ENCODE measurements at regions not wholly inside any gene's neighbourhood (a gene's known extent, or its start where the extent isn't known, plus 50 kb on each side); places are given as distances from the start of the nearest gene placed in this dataset.

DNA sequence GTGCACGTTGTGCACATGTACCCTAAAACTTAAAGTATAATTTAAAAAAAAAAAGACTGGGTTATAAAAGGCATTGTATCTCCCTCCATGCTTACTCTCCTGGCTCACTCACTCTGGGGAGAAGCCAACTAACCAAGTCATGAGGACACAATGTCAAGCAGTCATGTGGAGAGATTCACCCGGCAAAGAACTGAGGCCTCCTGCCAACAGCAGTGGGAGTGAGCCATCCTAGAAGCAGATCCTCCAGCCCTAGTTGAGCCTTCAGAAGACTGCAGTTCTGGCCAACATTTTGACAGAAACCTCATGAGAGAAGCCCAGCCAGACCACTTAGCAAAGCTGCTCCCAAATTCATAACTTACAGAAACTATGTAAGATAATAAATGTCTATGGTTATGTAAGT, 521.7 kb upstream of the FZD8 start:
- TF ChIP-seq, protein P1, sequence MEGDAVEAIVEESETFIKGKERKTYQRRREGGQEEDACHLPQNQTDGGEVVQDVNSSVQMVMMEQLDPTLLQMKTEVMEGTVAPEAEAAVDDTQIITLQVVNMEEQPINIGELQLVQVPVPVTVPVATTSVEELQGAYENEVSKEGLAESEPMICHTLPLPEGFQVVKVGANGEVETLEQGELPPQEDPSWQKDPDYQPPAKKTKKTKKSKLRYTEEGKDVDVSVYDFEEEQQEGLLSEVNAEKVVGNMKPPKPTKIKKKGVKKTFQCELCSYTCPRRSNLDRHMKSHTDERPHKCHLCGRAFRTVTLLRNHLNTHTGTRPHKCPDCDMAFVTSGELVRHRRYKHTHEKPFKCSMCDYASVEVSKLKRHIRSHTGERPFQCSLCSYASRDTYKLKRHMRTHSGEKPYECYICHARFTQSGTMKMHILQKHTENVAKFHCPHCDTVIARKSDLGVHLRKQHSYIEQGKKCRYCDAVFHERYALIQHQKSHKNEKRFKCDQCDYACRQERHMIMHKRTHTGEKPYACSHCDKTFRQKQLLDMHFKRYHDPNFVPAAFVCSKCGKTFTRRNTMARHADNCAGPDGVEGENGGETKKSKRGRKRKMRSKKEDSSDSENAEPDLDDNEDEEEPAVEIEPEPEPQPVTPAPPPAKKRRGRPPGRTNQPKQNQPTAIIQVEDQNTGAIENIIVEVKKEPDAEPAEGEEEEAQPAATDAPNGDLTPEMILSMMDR (IDR thresholded peaks at IDR 0.05): no peak
- no peak for TF ChIP-seq POLR2A (IDR thresholded peaks at IDR 0.05)
